ENCODE measurements at regions not wholly inside any gene's neighbourhood (a gene's known extent, or its start where the extent isn't known, plus 50 kb on each side); places are given as distances from the start of the nearest gene placed in this dataset.

GRCh38 chr14:44414646-44415045 lies 92.4 kb downstream of the FSCB start:
- no peak overlapping the region for H3K4me3 ChIP-seq (replicated peaks in 1 of 2; ENCODE audit: low read depth in 2 of 2, low read length in 2 of 2)
- DNase-seq (ENCODE audit: low read depth in 2 of 2), result no peak
- TF ChIP-seq CTCF (IDR thresholded peaks at IDR 0.05; ENCODE audit: low read depth, low read length), result no peak

GRCh38 chr14:44412858-44413569 lies 94.1 kb downstream of the FSCB start:
- DNase-seq (ENCODE audit: low read depth in 2 of 2), result no peak
- no peak for TF ChIP-seq CTCF (IDR thresholded peaks at IDR 0.05; ENCODE audit: low read depth, low read length)
- H3K4me3 ChIP-seq (replicated peaks in 1 of 2; ENCODE audit: low read depth in 2 of 2, low read length in 2 of 2), result no peak overlapping the region

- H3K4me3 ChIP-seq (replicated peaks in 1 of 2; ENCODE audit: low read depth in 2 of 2, low read length in 2 of 2), result no peak overlapping the region
- DNase-seq (ENCODE audit: low read depth in 2 of 2), result peak in 1 of 2 donors; percentile 28
- TF ChIP-seq CTCF (IDR thresholded peaks at IDR 0.05; ENCODE audit: low read depth, low read length), result no peak
Observed at GRCh38 chr14:44405011-44405486, 102.0 kb downstream of the FSCB start.

GRCh38 chr14:44404599-44404998 lies 102.5 kb downstream of the FSCB start:
- H3K4me3 ChIP-seq (replicated peaks in 1 of 2; ENCODE audit: low read depth in 2 of 2, low read length in 2 of 2), result no peak overlapping the region
- DNase-seq (ENCODE audit: low read depth in 2 of 2), result no peak
- no peak for TF ChIP-seq CTCF (IDR thresholded peaks at IDR 0.05; ENCODE audit: low read depth, low read length)

GRCh38 chr14:44404036-44404435 lies 103.0 kb downstream of the FSCB start:
- H3K4me3 ChIP-seq (replicated peaks in 1 of 2; ENCODE audit: low read depth in 2 of 2, low read length in 2 of 2), result no peak overlapping the region
- DNase-seq (ENCODE audit: low read depth in 2 of 2), result peak; percentile 4 to 23
- no peak for TF ChIP-seq CTCF (IDR thresholded peaks at IDR 0.05; ENCODE audit: low read depth, low read length)

- no peak overlapping the region for H3K4me3 ChIP-seq (replicated peaks in 1 of 2; ENCODE audit: low read depth in 2 of 2, low read length in 2 of 2)
- DNase-seq (ENCODE audit: low read depth in 2 of 2), result no peak
- no peak for TF ChIP-seq CTCF (IDR thresholded peaks at IDR 0.05; ENCODE audit: low read depth, low read length)
Observed at GRCh38 chr14:44403193-44403592, 103.9 kb downstream of the FSCB start.

- no peak overlapping the region for H3K4me3 ChIP-seq (replicated peaks in 1 of 2; ENCODE audit: low read depth in 2 of 2, low read length in 2 of 2)
- DNase-seq (ENCODE audit: low read depth in 2 of 2), result no peak
- no peak for TF ChIP-seq CTCF (IDR thresholded peaks at IDR 0.05; ENCODE audit: low read depth, low read length)
Observed at GRCh38 chr14:44396226-44396625, 110.9 kb downstream of the FSCB start.
